ENCODE measurements at regions not wholly inside any gene's neighbourhood (a gene's known extent, or its start where the extent isn't known, plus 50 kb on each side); places are given as distances from the start of the nearest gene placed in this dataset.

GRCh38 chr12:73964641-73965040 is 573.0 kb upstream of the ATXN7L3B start:
- H3K9me3 ChIP-seq (ENCODE audit: low read length), result 0 out of 2 replicates have a peak, but pooled peaks cover 3% of the 10 kb centered on the region
- H3F3A ChIP-seq (ENCODE audit: insufficient read depth, low read length), result no peaks in the 10 kb centered on the region
- peak overlapping the region; percentile 48; the same call in 1 of the 2 replicates for H2AFZ ChIP-seq (ENCODE audit: low read length)
- no peaks in the 10 kb centered on the region for H3K79me2 ChIP-seq (ENCODE audit: insufficient read depth, low read length)
- peaks cover 3% of the 10 kb centered on the region for H3K4me1 ChIP-seq (ENCODE audit: insufficient read depth, low read length, severe bottlenecking)
- TF ChIP-seq EZH2 (IDR thresholded peaks at IDR 0.05; ENCODE audit: borderline replicate concordance, low read length) (no peak), CTCF (IDR thresholded peaks at IDR 0.05; ENCODE audit: low read length) (no peak)
- H4K20me1 ChIP-seq (ENCODE audit: insufficient read depth, low read length), result no peaks in the 10 kb centered on the region
- no peaks in the 10 kb centered on the region for H3K9me2 ChIP-seq (ENCODE audit: low read depth, low read length)
- H3K4me3 ChIP-seq (ENCODE audit: low read depth, low read length, poor library complexity, severe bottlenecking), result no peak overlapping the region
- H3K27ac ChIP-seq (ENCODE audit: low read depth, low read length, poor library complexity, severe bottlenecking), result no peak overlapping the region
- H3K27me3 ChIP-seq (ENCODE audit: insufficient read depth, low read length), result no peaks in the 10 kb centered on the region
- no peak overlapping the region for H3K4me2 ChIP-seq (ENCODE audit: low read length)
- H3K36me3 ChIP-seq (ENCODE audit: insufficient read depth, low read length), result no peaks in the 10 kb centered on the region
- no peak overlapping the region for H3K9ac ChIP-seq (ENCODE audit: low read length)

- Histone ChIP-seq H3F3A (ENCODE audit: insufficient read depth, low read length) (no peaks in the 10 kb centered on the region), H3K9me3 (ENCODE audit: low read length) (no peaks in the 10 kb centered on the region), H3K4me2 (ENCODE audit: low read length) (0 out of 2 replicates have a peak overlapping the region, but pooled peaks have one; percentile 43)
These were observed 564.1 kb upstream of the ATXN7L3B start for GRCh38 chr12:73973486-73973885.

GRCh38 chr12:73984552-73984951 is 553.1 kb upstream of the ATXN7L3B start:
- Histone ChIP-seq H2AFZ (ENCODE audit: low read length) (no peak overlapping the region), H3K9me2 (ENCODE audit: low read depth, low read length) (no peaks in the 10 kb centered on the region), H3K27me3 (ENCODE audit: insufficient read depth, low read length) (no peaks in the 10 kb centered on the region), H3K9me3 (ENCODE audit: low read length) (no peaks in the 10 kb centered on the region), H3K27ac (ENCODE audit: low read depth, low read length, poor library complexity, severe bottlenecking) (no peak overlapping the region), H3K4me1 (ENCODE audit: insufficient read depth, low read length, severe bottlenecking) (peaks cover 5% of the 10 kb centered on the region), H3K4me3 (ENCODE audit: low read depth, low read length, poor library complexity, severe bottlenecking) (no peak overlapping the region), H3F3A (ENCODE audit: insufficient read depth, low read length) (no peaks in the 10 kb centered on the region), H3K79me2 (ENCODE audit: insufficient read depth, low read length) (no peaks in the 10 kb centered on the region), H3K9ac (ENCODE audit: low read length) (no peak overlapping the region), H3K4me2 (ENCODE audit: low read length) (no peak overlapping the region), H3K36me3 (ENCODE audit: insufficient read depth, low read length) (no peaks in the 10 kb centered on the region), H4K20me1 (ENCODE audit: insufficient read depth, low read length) (no peaks in the 10 kb centered on the region)
- TF ChIP-seq EZH2 (IDR thresholded peaks at IDR 0.05; ENCODE audit: borderline replicate concordance, low read length), result no peak
- TF ChIP-seq CTCF (IDR thresholded peaks at IDR 0.05; ENCODE audit: low read length), result no peak

More at GRCh38 chr12:73973486-73973885, 564.1 kb upstream of the ATXN7L3B start:
- Histone ChIP-seq H2AFZ (ENCODE audit: low read length) (peak overlapping the region; percentile 76), H3K36me3 (ENCODE audit: insufficient read depth, low read length) (no peaks in the 10 kb centered on the region; the same call in 1 of the 2 replicates), H3K4me1 (ENCODE audit: insufficient read depth, low read length, severe bottlenecking) (peaks cover 17% of the 10 kb centered on the region), H3K79me2 (ENCODE audit: insufficient read depth, low read length) (no peaks in the 10 kb centered on the region), H3K9me2 (ENCODE audit: low read depth, low read length) (no peaks in the 10 kb centered on the region), H3K4me3 (ENCODE audit: low read depth, low read length, poor library complexity, severe bottlenecking) (no peak overlapping the region), H3K27me3 (ENCODE audit: insufficient read depth, low read length) (no peaks in the 10 kb centered on the region), H4K20me1 (ENCODE audit: insufficient read depth, low read length) (no peaks in the 10 kb centered on the region), H3K9ac (ENCODE audit: low read length) (peak overlapping the region; percentile 18; the same call in 1 of the 2 replicates), H3K27ac (ENCODE audit: low read depth, low read length, poor library complexity, severe bottlenecking) (peak overlapping the region; percentile 48)
- TF ChIP-seq CTCF (IDR thresholded peaks at IDR 0.05; ENCODE audit: low read length), result no peak
- no peak for TF ChIP-seq EZH2 (IDR thresholded peaks at IDR 0.05; ENCODE audit: borderline replicate concordance, low read length)

Measured in OCI-LY1 (cell line).